Bronchial epithelial cell (primary cell): ENCODE measurements at regions not wholly inside any gene's neighbourhood (a gene's known extent, or its start where the extent isn't known, plus 50 kb on each side); places are given as distances from the start of the nearest gene placed in this dataset.

Source experiments
- DNase-seq: peaks from one replicate; pipeline ENCODE4 v3.0.0-alpha.2; 2010; ENCODE audit warnings: low read depth
- FAIRE-seq: peaks from 2 replicates; lab custom pipeline; 2011; peaks lifted over from hg19 to GRCh38; lab: Jason Lieb, UNC
- H3K27me3 ChIP-seq: 2 replicates; pipeline ENCODE4 v1.5.1; 2011; ENCODE audit warnings: low read length; ENCODE audit not compliant: control insufficient read depth, insufficient read depth
- H3K36me3 ChIP-seq: 2 replicates; pipeline ENCODE4 v1.5.1; 2011; ENCODE audit warnings: low read length; ENCODE audit not compliant: control insufficient read depth, insufficient read depth
- H3K4me3 ChIP-seq: 2 replicates; pipeline ENCODE4 v1.5.1; 2011; ENCODE audit warnings: mild to moderate bottlenecking, low read depth, low read length, control low read depth
- TF ChIP-seq, protein P1 (sequence below): IDR thresholded peaks from 2 replicates; pipeline ENCODE4 v1.5.1; 2011; ENCODE audit warnings: mild to moderate bottlenecking, moderate library complexity, low read length, control low read depth, inconsistent platforms; ENCODE audit not compliant: insufficient read depth, severe bottlenecking

DNA sequence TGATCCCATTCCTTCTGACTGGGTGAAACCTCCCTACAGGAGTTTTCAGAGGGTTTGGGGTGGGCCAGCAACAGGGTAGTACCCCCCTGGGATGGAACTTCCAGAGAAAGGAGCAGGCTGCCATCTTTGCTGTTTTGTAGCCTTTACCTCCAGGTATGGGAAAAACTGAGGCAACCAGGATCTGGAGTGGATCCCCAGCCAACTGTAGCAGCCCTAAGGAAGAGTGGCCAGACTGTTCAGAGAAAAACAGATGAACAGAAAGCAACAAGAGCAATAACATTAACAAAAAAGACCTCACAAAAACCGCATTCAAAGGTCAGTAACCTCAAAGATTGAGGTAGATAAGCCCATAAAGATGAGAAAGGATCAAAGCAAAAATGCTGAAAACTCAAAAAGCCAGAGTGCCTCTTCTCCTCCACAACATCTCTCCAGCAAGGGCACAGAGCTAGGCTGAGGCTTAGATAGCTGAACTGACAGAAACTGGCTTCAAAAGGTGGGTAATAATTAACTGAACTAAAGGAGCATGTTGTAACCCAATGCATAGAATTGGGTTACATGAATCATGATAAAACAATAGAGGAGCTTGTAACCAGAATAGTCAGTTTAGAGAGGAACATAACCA is 1288.6 kb upstream of the CNTN5 start:
- no peaks in the 10 kb centered on the region for H3K27me3 ChIP-seq
- TF ChIP-seq, protein P1, sequence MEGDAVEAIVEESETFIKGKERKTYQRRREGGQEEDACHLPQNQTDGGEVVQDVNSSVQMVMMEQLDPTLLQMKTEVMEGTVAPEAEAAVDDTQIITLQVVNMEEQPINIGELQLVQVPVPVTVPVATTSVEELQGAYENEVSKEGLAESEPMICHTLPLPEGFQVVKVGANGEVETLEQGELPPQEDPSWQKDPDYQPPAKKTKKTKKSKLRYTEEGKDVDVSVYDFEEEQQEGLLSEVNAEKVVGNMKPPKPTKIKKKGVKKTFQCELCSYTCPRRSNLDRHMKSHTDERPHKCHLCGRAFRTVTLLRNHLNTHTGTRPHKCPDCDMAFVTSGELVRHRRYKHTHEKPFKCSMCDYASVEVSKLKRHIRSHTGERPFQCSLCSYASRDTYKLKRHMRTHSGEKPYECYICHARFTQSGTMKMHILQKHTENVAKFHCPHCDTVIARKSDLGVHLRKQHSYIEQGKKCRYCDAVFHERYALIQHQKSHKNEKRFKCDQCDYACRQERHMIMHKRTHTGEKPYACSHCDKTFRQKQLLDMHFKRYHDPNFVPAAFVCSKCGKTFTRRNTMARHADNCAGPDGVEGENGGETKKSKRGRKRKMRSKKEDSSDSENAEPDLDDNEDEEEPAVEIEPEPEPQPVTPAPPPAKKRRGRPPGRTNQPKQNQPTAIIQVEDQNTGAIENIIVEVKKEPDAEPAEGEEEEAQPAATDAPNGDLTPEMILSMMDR, result no peak
- FAIRE-seq, result no peak
- H3K4me3 ChIP-seq, result no peak overlapping the region
- H3K36me3 ChIP-seq, result no peaks in the 10 kb centered on the region
- DNase-seq, result peak; percentile 43

DNA sequence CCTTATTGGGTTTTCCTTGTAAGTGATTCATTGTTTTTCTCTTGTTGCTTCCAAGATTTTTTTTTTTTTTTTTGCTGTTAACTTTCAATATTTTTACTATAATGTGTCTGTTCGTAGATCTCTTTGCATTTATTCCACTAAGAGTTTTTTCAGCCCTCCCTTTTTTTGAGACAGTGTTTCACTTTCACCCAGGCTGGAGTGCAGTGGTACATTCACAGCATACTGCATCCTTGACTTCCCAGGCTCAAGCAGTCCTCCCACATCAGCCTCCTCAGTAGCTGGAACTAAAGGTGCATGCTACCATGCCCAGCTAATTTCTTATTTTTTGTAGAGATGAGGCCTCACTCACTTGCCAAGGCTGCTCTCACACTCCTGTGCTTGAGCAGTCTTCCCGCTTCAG is 1282.0 kb upstream of the CNTN5 start:
- FAIRE-seq (no peak), DNase-seq (no peak)
- H3K36me3 ChIP-seq, result no peaks in the 10 kb centered on the region
- no peak overlapping the region for H3K4me3 ChIP-seq
- TF ChIP-seq, protein P1, result no peak
- no peaks in the 10 kb centered on the region for H3K27me3 ChIP-seq

DNA sequence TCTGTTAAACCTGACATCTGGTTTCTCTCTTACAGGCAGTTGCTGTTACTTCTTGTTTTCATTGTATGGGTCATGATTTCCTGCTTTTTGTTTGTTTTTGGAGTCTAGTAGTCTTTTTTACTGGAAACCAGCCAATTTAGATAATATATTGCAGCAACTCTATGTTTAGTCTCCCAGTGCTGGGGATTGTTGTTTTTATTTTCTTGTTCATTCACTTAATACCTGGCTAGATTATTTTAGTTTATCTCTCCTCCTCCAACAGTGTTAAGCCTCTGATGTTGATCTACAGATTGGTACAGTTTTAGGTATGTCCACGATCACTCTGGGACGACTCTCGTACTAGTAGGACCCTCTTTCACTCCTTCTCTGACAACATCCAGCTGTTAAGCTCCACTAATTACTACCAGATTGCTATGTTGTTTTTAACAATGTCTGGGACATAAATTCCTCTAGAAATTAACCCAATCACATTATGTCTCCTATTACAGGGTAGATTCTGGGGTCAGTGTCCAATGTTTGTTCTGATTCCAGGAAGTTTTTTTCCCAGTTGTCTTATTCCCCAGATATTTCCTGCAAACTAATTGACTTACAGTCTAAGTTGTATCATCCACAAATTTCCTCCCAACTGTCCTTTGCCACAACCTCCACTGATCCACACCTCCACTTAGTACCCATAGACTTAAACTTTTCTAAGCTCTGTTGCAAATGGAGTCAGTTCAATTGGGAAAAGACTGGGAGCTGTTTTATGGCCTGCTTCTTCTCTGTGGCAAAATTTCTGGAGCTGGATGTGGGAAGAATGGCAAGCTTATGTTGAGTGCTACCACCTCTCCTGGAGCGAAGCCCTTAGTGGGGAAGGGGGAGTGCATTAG is 1280.6 kb upstream of the CNTN5 start:
- FAIRE-seq (no peak), DNase-seq (peak; percentile 62)
- Histone ChIP-seq H3K36me3 (no peaks in the 10 kb centered on the region), H3K27me3 (no peaks in the 10 kb centered on the region), H3K4me3 (no peak overlapping the region)
- TF ChIP-seq, protein P1, result no peak

DNA sequence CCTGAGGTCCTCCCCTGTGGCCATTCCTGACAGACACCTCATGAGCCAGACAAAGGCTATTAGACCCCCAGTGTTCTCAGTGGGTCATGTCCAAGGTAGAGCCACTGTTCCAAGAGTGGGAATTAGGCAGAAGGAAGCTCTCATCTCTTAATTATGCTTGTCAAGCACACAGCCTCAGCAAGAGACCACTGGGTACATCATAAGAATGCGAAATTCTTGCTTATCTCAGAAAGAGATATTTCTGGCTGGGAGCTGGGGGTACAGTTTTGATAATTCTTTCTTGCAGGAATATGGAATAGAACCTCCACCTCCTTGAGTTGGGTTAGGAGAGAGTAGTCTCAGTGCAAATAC is 1280.0 kb upstream of the CNTN5 start:
- no peaks in the 10 kb centered on the region for H3K36me3 ChIP-seq
- no peak for FAIRE-seq
- no peak overlapping the region for H3K4me3 ChIP-seq
- TF ChIP-seq, protein P1, result no peak
- no peak for DNase-seq
- no peaks in the 10 kb centered on the region for H3K27me3 ChIP-seq

DNA sequence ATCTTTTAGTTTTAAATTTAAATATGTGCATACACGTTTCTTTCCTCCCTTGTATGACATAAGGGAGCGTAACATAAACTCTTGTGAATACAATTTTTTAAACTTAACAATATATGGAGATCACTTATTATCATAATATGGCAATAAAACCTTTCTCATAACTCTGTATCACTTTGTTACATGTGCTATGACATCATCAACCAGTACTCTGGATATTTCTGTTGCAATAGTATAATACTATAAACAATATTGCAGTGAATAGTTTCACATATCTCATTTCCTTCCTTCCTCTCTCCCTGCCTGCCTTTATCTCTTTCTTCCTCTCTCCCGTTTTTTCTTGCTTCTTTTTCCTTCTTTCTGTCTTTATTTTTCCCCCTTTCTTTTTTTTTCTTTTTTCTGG is 1278.0 kb upstream of the CNTN5 start:
- H3K27me3 ChIP-seq, result no peaks in the 10 kb centered on the region
- TF ChIP-seq, protein P1, result no peak
- FAIRE-seq, result no peak

More for the DNA sequence above, 1278.0 kb upstream of the CNTN5 start:
- DNase-seq, result no peak
- Histone ChIP-seq H3K4me3 (no peak overlapping the region), H3K36me3 (no peaks in the 10 kb centered on the region)
